Hematopoietic multipotent progenitor cell (in vitro differentiated cells): ENCODE measurements at regions not wholly inside any gene's neighbourhood (a gene's known extent, or its start where the extent isn't known, plus 50 kb on each side); places are given as distances from the start of the nearest gene placed in this dataset.
A peak's percentile ranks its signal among the peaks of the same experiment; 100 is the strongest.
"Not testable (repeated sequence)": the region's sequence is repeated elsewhere in the genome, so short reads cannot be mapped to it uniquely, and the experiment has no call there.

Source experiments
- DNase-seq, 3 donors: peaks; one replicate each; pipeline ENCODE4 v3.0.0-alpha.2; 2011 to 2015; ENCODE audit warnings: low read depth in 2 of 3, low spot score in 2 of 3

GRCh38 chr5:159801303-159801702 is 115.0 kb upstream of the ADRA1B start:
- no peak for DNase-seq

- peak in 1 of 3 donors; percentile 55 for DNase-seq
These were observed 113.6 kb upstream of the ADRA1B start for GRCh38 chr5:159802661-159803060.

DNA sequence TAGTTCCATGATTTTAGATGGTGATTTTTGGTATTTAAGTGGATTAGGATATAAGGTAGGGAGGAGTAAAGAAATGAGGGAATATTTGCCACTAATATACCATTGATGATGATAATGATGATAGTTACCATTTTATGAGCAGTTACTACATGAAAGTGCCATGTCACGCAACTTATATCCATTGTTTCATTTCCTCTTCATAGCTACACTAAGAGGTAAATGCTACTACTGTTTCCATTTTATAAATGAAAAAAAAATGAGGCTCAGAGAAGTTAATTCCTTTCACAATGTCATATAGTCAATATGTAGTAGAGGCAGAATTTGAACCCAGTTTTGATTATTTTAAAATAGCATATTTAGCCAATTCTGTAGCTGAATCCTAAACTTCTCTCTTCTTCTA is 112.2 kb upstream of the ADRA1B start:
- no peak for DNase-seq

DNA sequence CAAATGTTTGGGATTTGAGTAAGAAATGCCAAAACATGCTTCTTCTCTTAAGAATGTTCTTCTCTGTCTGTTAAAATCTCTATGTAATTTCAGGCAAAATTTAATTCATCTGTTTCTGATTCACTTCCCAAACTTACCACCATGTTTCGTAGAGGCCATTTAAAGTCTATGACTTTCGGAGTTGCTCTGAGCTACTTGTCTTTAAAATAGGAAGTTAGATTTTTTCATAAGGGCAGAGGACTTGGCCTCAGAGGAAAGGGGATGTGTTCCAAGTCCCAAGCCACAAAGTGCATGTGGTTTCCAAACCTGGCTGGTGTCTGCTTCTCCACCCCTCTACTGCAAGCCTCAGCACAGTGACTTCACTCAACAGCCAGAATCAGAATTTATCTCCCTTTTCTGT is 111.3 kb upstream of the ADRA1B start:
- peak in 2 of 3 donors; percentile 67 to 92 for DNase-seq

GRCh38 chr5:159807135-159807534 is 109.1 kb upstream of the ADRA1B start:
- not testable (repeated sequence) for DNase-seq

GRCh38 chr5:159807586-159807985 is 108.7 kb upstream of the ADRA1B start:
- DNase-seq = no peak

DNA sequence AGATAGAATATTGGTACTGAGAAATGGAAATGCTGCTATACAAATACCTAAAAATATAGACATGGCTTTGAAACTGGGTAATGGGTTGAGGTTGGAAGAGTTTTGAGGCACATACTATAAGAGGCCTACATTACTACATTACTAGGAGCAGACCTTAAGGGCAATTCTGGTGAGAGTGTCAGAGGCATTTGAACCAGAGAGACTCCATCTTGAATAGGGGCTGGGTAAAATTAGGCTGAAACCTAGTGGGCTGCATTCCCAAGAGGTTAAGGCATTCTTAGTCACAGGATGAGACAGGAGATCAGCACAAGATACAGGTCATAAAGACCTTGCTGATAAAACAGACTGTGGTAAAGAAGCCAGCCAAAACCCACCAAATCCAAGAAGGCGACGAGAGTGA is 104.6 kb upstream of the ADRA1B start:
- no peak for DNase-seq

DNA sequence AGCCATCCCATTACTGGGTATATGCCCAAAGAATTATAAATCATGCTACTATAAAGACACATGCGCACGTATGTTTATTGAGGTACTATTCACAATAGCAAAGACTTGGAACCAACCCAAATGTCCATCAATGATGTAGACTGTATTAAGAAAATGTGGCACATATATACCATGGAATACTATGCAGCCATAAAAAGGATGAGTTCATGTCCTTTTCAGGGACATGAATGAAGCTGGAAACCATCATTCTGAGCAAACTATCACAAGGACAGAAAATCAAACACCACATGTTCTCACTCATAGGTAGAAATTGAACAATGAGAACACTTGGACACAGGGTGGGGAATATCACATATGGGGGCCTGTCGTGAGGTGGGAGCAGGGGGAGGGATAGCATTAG is 103.5 kb upstream of the ADRA1B start:
- not testable (repeated sequence) for DNase-seq

DNA sequence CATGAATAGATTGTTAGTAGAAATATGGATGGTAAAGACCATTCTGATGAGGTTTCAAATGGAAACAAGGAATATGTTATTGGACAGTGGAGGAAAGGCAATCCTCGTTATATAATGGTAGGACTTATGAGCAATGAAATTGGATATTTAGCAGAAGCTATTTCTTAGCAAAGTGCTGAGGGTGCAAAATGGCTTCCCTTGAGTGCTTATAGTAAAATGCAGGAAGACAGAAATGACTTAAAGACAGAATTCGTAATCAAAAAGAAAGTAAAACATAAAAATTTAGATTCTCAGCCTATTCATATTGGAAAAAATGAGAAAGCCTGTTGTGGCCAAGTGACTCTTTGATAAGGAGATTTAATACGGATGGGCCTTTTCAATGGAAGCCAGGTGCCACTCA is 102.1 kb upstream of the ADRA1B start:
- DNase-seq = no peak

DNA sequence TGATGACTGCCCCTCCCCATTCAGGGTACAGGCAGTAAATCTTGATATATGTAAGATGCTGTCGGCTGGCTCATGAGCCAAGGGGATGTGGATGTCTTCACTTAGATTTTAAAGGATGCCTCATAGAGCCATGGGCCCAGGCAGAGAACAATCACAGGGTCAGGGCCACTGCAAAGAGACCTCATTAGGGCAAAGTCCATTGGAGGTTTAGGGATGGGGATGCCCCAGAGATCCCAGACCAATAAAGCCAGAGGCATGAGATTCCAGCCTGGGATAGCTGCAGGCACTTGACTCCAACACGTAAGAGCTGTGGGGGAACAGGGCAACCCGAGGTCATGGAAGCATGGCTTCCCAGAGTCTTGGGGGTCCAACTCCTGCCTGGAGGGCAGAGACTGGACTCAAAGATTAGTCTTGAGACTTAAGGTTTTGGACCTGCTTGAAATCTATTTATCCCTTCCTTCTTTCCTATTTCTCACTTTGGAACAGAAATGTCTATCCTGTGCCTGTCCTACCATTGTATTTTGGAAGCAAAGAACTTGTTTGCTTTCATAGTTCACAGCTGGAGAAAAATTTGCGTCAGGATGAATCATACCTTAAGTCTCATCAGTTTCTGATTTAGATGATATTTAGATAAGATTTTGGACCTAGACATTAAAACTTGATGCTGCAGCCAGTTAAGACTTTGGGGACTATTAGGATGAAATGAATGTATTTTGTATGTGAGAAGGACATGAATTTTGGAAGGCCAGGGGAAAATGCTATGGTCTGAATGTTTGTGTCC is 101.3 kb upstream of the ADRA1B start:
- no peak for DNase-seq

DNA sequence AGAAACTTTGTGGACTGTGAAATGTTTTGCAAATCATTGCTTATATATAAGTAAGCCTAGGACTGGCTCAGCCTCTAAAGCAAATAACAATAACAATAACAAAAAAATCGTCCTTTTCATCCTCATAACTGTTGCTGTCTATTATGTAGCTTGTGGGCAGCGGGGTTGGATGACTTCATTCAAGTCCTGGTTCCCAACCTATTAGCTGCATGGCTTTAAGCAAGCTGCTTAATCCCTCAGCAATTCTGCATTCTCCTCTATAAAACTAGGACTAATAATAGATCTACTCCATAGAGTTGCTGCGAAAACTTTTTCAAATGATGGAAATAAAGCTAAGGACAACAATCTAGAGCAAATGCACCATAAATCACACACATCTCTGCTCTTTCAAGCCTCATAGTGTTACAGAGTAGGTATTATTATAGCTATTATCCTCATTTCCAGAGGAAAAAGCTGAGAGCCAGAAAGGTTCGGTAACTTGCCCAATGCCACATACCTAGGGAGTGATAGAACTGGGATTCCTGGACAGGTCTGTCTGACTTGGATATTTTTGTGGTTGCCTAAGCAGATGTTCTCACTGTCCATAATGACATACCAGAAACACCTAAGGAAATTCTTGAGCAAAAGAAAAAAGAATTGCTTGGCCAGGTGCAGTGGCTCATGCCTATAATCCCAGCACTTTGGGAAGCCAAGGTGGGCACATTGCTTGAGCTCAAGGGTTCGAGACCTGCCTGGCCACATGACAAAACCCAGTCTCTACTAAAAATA is 98.8 kb upstream of the ADRA1B start:
- DNase-seq = no peak

GRCh38 chr5:159819591-159820411 is 96.5 kb upstream of the ADRA1B start:
- peak in 1 of 3 donors; percentile 32 for DNase-seq

- no peak for DNase-seq
These were observed 95.6 kb upstream of the ADRA1B start for GRCh38 chr5:159820692-159821091.

DNA sequence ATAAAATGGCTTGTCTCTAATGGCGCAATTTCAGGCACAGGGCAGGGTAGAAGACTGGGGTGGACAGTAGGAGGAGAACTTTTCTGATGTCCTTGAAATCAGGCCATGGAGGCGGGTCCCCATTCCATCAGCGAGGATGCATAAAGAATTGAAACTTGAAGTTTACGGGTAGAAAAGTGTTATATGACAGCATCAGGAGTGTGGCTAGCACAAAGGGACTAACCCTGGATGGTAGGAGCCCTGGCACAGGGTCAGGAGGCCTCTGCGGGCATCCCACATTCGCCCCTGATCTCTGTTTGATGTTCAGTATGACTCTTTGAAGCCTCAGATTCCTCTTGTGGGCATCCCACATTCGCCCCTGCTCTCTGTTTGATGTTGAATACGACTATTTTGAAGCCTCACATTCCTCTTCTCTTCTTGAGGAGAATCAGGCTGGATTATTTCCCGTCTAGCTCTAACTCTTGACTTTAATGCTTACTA is 94.8 kb upstream of the ADRA1B start:
- no peak for DNase-seq

GRCh38 chr5:159824188-159825161 is 91.8 kb upstream of the ADRA1B start:
- no peak for DNase-seq

- DNase-seq = no peak
These were observed 90.7 kb upstream of the ADRA1B start for GRCh38 chr5:159825551-159826051.

- DNase-seq = peak in 1 of 3 donors; percentile 6
These were observed 89.7 kb upstream of the ADRA1B start for GRCh38 chr5:159826351-159827214.

DNA sequence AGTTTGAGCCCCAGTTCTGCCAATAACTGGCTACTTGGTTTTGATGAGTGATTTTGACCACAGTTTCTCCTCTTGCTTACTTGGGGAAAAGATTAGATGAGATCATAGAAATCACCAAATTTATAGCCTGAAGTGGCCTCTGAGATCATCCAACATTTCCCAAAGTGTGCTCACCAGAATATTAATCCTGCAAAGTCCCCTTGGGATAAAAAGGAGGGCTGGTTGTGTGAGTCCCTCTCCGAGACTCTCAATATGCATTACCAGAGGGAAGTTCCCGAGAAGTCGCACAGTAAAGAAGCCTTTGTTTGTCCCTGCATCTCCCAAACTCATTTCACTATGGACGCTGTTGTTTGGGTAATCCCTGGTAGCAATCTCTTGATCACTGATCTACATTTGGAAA is 88.4 kb upstream of the ADRA1B start:
- DNase-seq = no peak

- no peak for DNase-seq
These were observed 84.2 kb upstream of the ADRA1B start for GRCh38 chr5:159832073-159832472.
